B cell (primary cell): ENCODE measurements at regions not wholly inside any gene's neighbourhood (a gene's known extent, or its start where the extent isn't known, plus 50 kb on each side); places are given as distances from the start of the nearest gene placed in this dataset.

ENCODE experiments used
- EZH2 ChIP-seq: IDR thresholded peaks from 2 replicates; pipeline ENCODE4 v1.6.1; 2012; ENCODE audit warnings: borderline replicate concordance, low read depth, mild to moderate bottlenecking, moderate library complexity, low read length; ENCODE audit not compliant: insufficient read depth, poor library complexity, severe bottlenecking
- TF ChIP-seq, protein P1 (sequence below): fragments of 200-600 bp; IDR thresholded peaks from one replicate; pipeline ENCODE4 v1.8.0; 2022; ENCODE audit warnings: antibody characterized with exemption, mild to moderate bottlenecking

DNA sequence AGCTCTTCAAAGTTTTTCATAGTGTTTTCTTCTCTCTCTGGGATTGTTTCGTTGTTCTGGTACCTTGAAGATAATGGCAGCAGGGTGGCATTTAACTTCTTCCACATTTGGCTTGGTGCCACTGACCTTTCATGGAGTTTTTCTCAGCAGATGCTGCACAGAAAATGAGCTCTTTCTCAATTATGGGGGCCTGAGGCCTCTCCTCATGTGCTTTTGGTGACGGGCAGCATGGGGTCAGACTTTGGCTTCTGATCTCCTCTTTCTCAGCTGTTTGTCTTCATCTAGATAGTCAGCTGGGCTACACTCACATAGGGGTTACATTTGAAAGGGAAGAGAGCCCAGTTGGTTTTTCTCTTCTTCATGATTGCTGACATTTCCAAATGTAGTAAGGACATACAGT, 76.3 kb downstream of the FAT3 start:
- TF ChIP-seq, protein P1, sequence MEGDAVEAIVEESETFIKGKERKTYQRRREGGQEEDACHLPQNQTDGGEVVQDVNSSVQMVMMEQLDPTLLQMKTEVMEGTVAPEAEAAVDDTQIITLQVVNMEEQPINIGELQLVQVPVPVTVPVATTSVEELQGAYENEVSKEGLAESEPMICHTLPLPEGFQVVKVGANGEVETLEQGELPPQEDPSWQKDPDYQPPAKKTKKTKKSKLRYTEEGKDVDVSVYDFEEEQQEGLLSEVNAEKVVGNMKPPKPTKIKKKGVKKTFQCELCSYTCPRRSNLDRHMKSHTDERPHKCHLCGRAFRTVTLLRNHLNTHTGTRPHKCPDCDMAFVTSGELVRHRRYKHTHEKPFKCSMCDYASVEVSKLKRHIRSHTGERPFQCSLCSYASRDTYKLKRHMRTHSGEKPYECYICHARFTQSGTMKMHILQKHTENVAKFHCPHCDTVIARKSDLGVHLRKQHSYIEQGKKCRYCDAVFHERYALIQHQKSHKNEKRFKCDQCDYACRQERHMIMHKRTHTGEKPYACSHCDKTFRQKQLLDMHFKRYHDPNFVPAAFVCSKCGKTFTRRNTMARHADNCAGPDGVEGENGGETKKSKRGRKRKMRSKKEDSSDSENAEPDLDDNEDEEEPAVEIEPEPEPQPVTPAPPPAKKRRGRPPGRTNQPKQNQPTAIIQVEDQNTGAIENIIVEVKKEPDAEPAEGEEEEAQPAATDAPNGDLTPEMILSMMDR = no peak
- TF ChIP-seq EZH2 = no peak
